TTC549 (cell line): ENCODE measurements at regions not wholly inside any gene's neighbourhood (a gene's known extent, or its start where the extent isn't known, plus 50 kb on each side); places are given as distances from the start of the nearest gene placed in this dataset.

Experiments
- FAIRE-seq: peaks from 2 replicates; lab custom pipeline; 2012; peaks lifted over from hg19 to GRCh38; lab: Jason Lieb, UNC

- no peak for FAIRE-seq
Measured at GRCh38 chr11:29959488-29959887, 57.3 kb downstream of the KCNA4 start.

GRCh38 chr11:29957431-29957830, 59.4 kb downstream of the KCNA4 start:
- FAIRE-seq: no peak

DNA sequence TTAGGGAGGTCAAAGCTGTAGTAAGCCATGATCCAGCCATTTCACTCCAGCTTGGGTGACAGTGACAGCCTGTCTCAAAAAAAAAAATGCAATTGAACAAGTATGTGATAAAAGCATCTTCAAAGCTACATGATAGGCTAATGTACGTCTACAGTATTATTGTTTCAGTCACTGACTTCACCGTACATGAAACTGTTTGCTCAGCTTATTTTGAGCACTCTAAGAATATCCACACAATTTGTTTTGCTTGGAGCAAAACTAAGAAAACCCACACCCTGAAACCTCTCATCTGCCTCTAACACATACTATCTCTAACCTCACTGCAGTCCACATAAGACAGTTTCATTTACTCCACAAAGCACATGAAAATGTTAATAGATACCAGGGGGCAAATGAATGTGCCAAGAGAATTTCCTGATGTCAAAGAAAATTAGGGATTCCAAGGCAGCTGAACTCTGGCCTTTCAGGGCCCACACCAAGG, 60.7 kb downstream of the KCNA4 start:
- no peak for FAIRE-seq

- FAIRE-seq: no peak
Measured at GRCh38 chr11:29943347-29943746, 73.5 kb downstream of the KCNA4 start.

GRCh38 chr11:29937526-29937925, 79.3 kb downstream of the KCNA4 start:
- no peak for FAIRE-seq

GRCh38 chr11:29934115-29934638, 82.7 kb downstream of the KCNA4 start:
- FAIRE-seq: no peak

- no peak for FAIRE-seq
Measured at GRCh38 chr11:29916040-29916439, 100.8 kb downstream of the KCNA4 start.

GRCh38 chr11:29914203-29914930, 102.5 kb downstream of the KCNA4 start:
- no peak for FAIRE-seq

DNA sequence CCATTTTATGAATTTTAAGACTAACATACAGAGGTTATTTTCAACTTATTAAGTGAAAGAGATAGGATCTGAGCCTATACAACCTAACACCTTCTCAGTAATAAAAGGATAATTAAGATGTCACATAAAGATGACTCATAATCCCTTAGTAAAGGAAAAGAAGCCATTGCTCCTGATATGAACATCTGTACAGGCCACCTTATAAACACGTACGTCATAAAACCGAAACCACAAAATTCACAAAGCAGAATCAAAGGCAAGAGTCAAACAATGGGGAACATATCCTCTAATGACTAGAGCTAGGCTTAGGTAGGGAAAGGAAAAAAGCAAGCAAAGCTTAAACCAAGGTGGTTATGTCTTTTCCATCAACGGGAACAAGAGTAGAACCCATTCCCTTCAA, 103.5 kb downstream of the KCNA4 start:
- no peak for FAIRE-seq

DNA sequence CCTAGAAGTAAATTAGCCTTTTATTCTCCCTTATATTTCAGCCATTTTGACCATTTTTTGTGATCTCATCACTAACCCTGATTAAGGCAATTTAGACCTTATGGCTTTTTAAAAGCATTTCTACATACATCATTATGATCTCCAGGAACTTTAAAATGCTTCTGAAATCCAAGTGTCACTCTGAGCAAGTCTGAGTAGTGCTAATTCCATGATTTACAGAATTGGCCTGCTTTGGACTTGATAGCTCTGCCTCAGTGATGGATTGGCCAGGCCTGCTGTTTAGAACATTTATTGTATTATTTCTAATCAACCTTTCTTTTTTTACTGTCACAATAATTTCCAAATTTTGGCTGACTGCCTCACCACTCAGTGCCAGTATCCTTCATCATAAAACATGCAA, 116.4 kb downstream of the KCNA4 start:
- no peak for FAIRE-seq

DNA sequence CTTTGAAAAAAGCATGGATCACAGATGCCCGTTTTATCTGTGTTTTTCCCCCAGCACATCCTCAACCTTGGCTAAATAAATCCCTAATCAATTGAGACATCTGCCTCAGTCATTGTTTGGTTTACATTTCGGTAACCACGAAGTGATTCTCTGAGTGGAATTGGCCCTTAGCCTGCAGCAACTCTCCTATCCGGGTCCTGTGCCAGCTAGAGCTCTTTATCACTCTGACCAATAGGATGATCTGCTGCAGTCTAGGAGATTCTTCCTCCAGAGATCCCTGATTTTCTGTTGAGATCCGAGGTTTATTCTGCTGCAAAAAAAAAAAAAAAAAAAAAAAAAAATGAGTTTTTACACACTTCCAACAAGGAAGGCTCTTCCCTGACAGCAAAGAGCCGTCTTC, 137.3 kb downstream of the KCNA4 start:
- no peak for FAIRE-seq

DNA sequence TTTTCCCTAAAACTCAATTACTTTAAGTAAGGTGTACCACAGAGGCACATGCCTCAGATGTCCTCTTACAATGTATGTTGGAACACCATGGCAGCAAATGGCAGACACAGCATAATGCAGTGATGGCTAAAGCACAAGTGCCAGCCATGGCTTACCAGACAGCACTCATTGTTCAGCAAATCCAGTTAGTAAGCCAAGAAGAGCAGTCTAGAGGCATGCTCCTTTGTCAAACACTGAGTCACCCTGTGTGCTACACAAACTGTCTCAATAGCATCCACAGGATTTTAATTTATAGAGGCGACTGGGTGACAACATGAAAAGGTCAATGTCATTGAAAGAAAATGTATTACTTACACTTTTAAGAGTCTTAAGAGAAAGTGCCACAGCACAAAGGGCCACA, 140.6 kb downstream of the KCNA4 start:
- no peak for FAIRE-seq

- no peak for FAIRE-seq
Measured at GRCh38 chr11:29847219-29847618, 169.6 kb downstream of the KCNA4 start.

DNA sequence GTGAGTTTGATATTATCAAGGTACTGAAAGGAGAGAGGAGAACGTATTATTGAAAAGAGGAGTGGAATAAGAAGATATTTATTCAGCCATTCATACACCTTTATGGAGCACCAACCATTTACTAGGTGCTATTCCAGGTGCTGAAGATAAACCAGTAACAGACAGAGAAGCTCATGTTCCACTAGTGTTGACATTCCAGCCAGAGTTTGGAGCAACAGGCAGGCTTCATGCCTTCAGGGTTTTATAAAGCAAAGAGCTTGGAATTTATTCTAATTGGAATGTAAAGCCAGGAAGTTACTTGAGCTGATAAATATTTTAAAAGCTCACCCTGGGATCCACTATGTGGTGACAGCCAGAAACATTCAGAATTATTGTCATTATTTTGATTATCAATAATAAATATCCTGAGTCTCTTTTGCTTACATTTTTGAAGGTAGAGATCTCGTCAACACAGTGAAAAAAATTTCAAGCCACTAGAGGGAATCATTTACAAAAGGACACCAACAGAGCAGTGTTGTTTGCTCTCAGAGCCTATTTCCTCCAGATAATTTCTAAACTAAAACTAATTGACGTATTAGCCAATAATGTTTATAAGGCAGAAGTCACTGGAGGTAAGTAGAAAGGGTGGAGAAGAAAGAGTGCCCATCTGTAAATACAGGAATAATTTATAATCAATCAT, 172.0 kb downstream of the KCNA4 start:
- no peak for FAIRE-seq

DNA sequence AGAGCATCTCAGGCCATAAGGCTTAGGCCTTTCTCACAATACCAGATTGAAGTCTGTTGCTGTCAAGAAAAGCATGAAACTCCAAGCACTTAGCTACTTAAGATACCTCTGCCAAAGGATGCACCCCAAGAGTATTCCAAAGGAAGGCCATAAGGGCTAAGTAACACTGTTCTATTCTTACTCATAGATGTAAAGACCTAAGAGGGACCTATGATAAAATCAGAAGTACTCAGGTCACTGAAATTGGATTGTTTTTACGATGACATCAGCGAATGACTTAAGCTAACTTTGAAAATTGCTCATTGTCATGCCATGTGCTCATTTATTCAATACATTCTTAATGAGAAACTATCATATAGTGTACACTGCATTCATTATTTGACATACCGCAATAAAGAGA, 172.8 kb downstream of the KCNA4 start:
- no peak for FAIRE-seq

DNA sequence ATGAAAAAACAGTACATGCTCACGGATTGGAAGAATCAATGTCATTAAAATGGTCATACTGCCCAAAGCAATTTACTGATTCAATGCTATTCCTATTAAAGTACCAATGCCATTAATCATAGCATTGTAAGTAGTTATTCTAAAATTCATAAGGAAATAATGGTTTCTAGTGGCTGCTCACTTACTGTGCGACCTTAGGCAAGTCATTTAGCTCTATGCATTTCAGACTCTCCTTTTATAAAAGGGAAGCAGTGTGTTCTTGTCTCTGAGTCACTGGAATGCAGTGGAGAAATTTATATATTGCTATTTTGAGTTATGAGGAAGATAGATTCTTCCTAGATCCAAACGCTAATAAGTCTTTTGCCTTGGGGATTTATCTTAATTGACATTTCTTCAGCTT, 174.8 kb downstream of the KCNA4 start:
- FAIRE-seq: no peak

DNA sequence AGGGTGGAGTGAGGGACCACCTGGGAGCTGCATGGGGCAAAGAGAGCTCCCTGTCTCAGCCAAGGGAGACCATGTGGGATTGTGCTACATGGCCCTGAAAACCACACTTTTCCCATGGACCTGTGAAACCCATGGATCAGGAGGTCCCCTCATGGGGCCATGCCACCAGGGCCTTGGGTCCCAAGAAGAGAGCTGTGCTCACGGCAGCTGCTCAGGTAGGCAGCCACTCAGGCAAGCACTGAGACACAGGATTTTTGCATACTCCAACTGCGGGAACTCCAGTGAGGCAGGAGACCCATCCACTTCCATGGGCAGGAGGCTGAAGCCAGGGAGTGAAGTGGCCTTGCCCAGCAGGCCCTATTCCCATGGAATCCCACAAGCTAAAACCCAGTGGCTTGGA, 190.0 kb downstream of the KCNA4 start:
- no peak for FAIRE-seq

DNA sequence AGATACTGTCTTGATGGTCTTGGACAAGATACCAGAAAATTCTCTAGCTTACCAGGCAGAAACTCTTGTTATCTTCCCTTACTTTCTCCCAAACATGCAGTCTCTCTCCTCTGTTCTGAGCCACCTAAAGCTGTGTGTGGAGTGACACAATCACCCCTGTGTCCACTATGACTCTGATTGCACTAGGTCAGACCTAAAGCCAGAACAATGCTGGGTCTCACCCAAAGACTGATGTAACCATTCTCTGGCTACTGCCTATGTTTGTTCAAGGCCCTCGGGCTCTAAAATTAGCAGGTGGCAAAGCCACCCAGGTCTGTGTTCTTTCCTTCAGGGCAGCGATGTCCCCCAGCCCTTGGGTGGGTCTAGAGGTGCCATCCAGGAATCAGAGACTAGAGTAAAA, 200.5 kb downstream of the KCNA4 start:
- FAIRE-seq: no peak

DNA sequence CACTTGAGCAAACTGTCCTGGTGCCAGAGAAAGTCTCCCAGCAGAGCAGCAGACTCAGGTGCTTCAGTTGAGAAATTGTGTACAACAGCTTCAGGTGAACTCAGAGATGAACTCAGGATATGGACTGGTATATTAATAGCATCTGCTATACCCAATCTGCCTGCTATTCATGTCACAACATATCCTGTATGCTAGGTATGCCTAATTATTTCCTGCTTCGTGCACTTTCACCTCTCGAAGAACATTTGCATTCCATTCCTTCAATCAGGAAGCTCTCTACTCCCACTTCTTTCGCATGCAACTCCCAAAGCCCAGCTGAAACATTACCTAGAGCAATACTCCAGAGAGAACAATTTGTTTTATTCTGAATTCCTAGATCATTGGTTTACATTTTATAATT, 207.7 kb downstream of the KCNA4 start:
- FAIRE-seq: no peak

- FAIRE-seq: no peak
Measured at GRCh38 chr11:29802522-29802921, 214.3 kb downstream of the KCNA4 start.

DNA sequence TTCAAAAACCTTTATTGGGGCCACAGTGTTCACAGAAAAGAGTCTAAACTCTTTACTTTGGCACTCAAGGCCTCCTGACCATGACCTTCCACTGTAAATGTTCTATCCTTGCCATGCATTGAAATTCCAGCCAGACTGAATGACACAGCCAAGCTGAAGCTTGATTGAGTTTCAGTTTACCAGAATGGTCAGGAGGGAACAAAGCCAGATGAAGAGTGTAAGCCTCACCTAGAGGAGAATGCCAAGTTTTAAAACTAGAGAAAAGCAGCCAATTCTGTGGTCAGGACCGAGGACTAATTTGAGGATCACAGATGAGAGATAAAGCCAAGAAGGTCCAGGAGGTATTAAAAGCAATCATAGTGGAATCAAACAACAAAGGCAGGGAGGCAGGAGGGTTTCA, 215.3 kb downstream of the KCNA4 start:
- no peak for FAIRE-seq

DNA sequence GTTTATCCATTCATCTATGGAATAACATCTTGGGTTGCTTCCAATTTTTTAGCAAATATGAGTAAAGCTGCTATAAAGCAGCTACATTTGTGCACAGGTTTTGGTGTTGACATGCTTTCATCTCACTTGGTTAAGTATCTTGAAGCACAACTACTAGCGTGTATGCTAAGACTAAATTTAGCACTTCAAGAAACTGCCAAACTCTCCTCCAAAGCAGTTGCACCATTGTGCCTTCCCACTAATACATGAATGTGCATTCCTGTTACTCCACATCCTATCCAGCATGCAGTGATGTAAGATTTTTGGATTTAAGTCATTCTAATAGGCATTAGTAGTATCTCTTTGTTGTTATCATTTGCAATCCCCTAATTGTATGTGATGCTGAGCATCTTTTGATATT, 230.7 kb downstream of the KCNA4 start:
- FAIRE-seq: no peak

- no peak for FAIRE-seq
Measured at GRCh38 chr11:29783506-29783905, 233.3 kb downstream of the KCNA4 start.

DNA sequence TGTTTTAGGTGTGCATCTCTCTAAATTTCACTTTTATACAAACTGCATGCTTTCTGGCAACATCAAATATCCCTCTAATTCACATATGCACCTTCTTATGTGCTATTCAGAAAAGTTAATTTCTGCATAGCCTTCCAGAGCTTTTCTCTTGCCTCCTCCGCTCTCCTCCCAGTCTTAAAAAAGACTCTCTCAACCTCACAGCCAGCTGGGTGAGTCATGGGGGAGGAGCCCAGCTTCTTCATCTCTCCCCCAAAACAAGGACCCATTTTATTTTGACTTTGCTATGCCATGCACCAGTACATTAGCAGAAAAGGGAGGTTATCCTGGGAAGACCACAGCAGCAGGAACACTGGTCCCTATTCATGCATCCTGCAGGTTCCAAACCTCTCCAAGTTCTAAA, 234.4 kb downstream of the KCNA4 start:
- no peak for FAIRE-seq
